HepG2 (cell line): ENCODE measurements at regions not wholly inside any gene's neighbourhood (a gene's known extent, or its start where the extent isn't known, plus 50 kb on each side); places are given as distances from the start of the nearest gene placed in this dataset.

ENCODE experiments used
- CTCF ChIP-seq: sonication (generic); formaldehyde crosslinking; IDR thresholded peaks from 2 replicates; pipeline ENCODE4 v1.5.0; 2020; ENCODE audit warnings: mild to moderate bottlenecking, missing genetic modification reagents, moderate library complexity
- FLYWCH1 ChIP-seq: sonication (generic); formaldehyde crosslinking; IDR thresholded peaks from 2 replicates; pipeline ENCODE4 v1.8.1; 2023; ENCODE audit warnings: mild to moderate bottlenecking, missing genetic modification reagents
- FOXJ3 ChIP-seq: sonication (generic); formaldehyde crosslinking; IDR thresholded peaks from 2 replicates; pipeline ENCODE4 v1.4.0; 2020; ENCODE audit warnings: missing genetic modification reagents, mild to moderate bottlenecking, borderline replicate concordance
- ZBTB21 ChIP-seq: sonication (generic); formaldehyde crosslinking; IDR thresholded peaks from 2 replicates; pipeline ENCODE4 v1.4.0; 2020; ENCODE audit warnings: missing genetic modification reagents
- ZFX ChIP-seq: sonication (generic); formaldehyde crosslinking; IDR thresholded peaks from 2 replicates; pipeline ENCODE4 v1.4.0; 2020; ENCODE audit warnings: mild to moderate bottlenecking, low read depth, missing genetic modification reagents, moderate library complexity
- ZNF589 ChIP-seq: sonication (generic); formaldehyde crosslinking; conservative IDR thresholded peaks from 2 replicates; pipeline ENCODE4 v1.8.0; 2022; ENCODE audit warnings: mild to moderate bottlenecking, moderate library complexity, missing genetic modification reagents

- TF ChIP-seq FLYWCH1 (CRISPR knock-in tag) (no peak), ZBTB21 (no peak), CTCF (CRISPR knock-in tag) (no peak), ZFX (CRISPR knock-in tag) (no peak), FOXJ3 (CRISPR knock-in tag) (no peak), ZNF589 (no peak)
These were observed 104.6 kb downstream of the FHDC1 start for GRCh38 chr4:153040677-153041076.
